ENCODE measurements at regions not wholly inside any gene's neighbourhood (a gene's known extent, or its start where the extent isn't known, plus 50 kb on each side); places are given as distances from the start of the nearest gene placed in this dataset.

DNA sequence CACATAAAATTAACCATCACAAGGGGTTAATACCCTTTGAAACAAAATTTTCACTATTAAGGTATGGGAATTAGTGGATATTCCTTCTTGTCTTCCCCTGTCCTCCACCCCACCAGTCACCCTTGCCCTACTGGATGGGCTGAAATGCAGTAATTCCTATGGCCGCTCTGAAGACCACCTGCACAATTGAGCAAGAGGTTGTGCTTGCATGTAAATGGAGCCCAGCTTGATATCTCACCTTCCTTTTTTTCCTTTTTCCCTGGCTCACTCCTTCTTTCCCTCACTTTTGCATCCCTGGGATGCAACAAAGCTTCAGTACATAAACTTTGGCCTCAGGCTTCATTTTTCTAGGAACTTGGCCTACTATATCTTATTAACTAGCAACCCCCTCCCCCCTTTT, 184.6 kb downstream of the SNX10 start (continued):
- no peak for TF ChIP-seq KLF5 (IDR thresholded peaks at IDR 0.05; ENCODE audit: partially characterized antibody)

GRCh38 chr7:26477381-26477990, 185.8 kb downstream of the SNX10 start:
- Histone ChIP-seq H2AFZ (ENCODE audit: control insufficient read depth, low read depth, low read length) (no peak overlapping the region), H3K36me3 (ENCODE audit: control insufficient read depth in 2 of 2, insufficient read depth in 2 of 2, low read length in 1 of 2) (no peaks in the 10 kb centered on the region), H3K4me2 (ENCODE audit: control insufficient read depth, insufficient read depth) (no peak overlapping the region), H3K4me1 (ENCODE audit: control insufficient read depth, insufficient read depth, low read length) (no peaks in the 10 kb centered on the region), H3K27ac (ENCODE audit: control insufficient read depth, insufficient read depth) (no peak overlapping the region), H3K4me3 (no peak overlapping the region), H3K79me2 (ENCODE audit: control insufficient read depth, insufficient read depth, low read length) (no peaks in the 10 kb centered on the region), H3K9me3 (replicated peaks; ENCODE audit: control insufficient read depth, insufficient read depth, low read length) (no peaks in the 10 kb centered on the region), H3K9ac (ENCODE audit: control insufficient read depth, insufficient read depth, low read length) (no peak overlapping the region), H4K20me1 (ENCODE audit: control insufficient read depth, insufficient read depth) (no peaks in the 10 kb centered on the region), H3K27me3 (replicated peaks in 1 of 2; ENCODE audit: control insufficient read depth in 2 of 2, insufficient read depth in 2 of 2, low read length in 1 of 2) (peaks cover 2 to 4% of the 10 kb centered on the region in 2 experiments; a peak in 3 of 4 replicates)
- intact Hi-C loops (cut with micrococcal nuclease; ENCODE audit: unreplicated experiment) (no loop called here), in situ Hi-C loops (cut with MboI) (no loop called here)
- WGBS (ENCODE audit: insufficient coverage, insufficient replicate concordance, low lambda C conversion rate, missing lambda C conversion rate), result 35% methylated on average over 4 of the region's 4 CpGs
- FAIRE-seq (no peak), DNase-seq (ENCODE audit: low read depth, low spot score) (no peak), ATAC-seq (no peak)
- SMC1A ChIA-PET (ENCODE audit: uncharacterized antibody, unreplicated experiment), result interaction anchor here (1.5 kb wide), 1 partner anchor 113 kb away, joined by 3 read pairs; no protein-coding TSS in a partner anchor
- CTCF ChIA-PET, result no interaction called here
- POLR2A ChIA-PET, result no interaction called here
- RAD21 ChIA-PET (ENCODE audit: unreplicated experiment), result no interaction called here
- BruUV-seq (replicated peaks), result no TSS peak
- no peak for TF ChIP-seq ZNF274 (IDR thresholded peaks at IDR 0.05; ENCODE audit: insufficient read depth, insufficient read length)
- no peak for TF ChIP-seq KAT2A (conservative IDR thresholded peaks at IDR 0.05; ENCODE audit: control insufficient read depth, low read depth, low read length)
- no peak for TF ChIP-seq RELA (IDR thresholded peaks at IDR 0.05; ENCODE audit: borderline replicate concordance, partially characterized antibody)
- TF ChIP-seq CHD2 (IDR thresholded peaks at IDR 0.05; ENCODE audit: borderline replicate concordance, low read depth, low read length), result no peak
- no peak for TF ChIP-seq RUNX3 (IDR thresholded peaks at IDR 0.05; ENCODE audit: low read length)
- no peak for TF ChIP-seq CEBPB (IDR thresholded peaks at IDR 0.05; ENCODE audit: borderline replicate concordance in 1 of 2, low read depth in 2 of 2, low read length in 2 of 2)
- TF ChIP-seq, protein P1, sequence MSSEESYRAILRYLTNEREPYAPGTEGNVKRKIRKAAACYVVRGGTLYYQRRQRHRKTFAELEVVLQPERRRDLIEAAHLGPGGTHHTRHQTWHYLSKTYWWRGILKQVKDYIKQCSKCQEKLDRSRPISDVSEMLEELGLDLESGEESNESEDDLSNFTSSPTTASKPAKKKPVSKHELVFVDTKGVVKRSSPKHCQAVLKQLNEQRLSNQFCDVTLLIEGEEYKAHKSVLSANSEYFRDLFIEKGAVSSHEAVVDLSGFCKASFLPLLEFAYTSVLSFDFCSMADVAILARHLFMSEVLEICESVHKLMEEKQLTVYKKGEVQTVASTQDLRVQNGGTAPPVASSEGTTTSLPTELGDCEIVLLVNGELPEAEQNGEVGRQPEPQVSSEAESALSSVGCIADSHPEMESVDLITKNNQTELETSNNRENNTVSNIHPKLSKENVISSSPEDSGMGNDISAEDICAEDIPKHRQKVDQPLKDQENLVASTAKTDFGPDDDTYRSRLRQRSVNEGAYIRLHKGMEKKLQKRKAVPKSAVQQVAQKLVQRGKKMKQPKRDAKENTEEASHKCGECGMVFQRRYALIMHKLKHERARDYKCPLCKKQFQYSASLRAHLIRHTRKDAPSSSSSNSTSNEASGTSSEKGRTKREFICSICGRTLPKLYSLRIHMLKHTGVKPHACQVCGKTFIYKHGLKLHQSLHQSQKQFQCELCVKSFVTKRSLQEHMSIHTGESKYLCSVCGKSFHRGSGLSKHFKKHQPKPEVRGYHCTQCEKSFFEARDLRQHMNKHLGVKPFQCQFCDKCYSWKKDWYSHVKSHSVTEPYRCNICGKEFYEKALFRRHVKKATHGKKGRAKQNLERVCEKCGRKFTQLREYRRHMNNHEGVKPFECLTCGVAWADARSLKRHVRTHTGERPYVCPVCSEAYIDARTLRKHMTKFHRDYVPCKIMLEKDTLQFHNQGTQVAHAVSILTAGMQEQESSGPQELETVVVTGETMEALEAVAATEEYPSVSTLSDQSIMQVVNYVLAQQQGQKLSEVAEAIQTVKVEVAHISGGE (CRISPR knock-in tag; IDR thresholded peaks at IDR 0.05), result no peak
- no peak for TF ChIP-seq POLR2AphosphoS2 (IDR thresholded peaks at IDR 0.05; ENCODE audit: low read depth, low read length)
- no peak for TF ChIP-seq ATF2 (IDR thresholded peaks at IDR 0.05; ENCODE audit: low read length)
- TF ChIP-seq MTA3 (IDR thresholded peaks at IDR 0.05; ENCODE audit: borderline replicate concordance, low read length), result no peak
- no peak for TF ChIP-seq SMAD5 (IDR thresholded peaks at IDR 0.05; ENCODE audit: low read depth)
- TF ChIP-seq HDAC6 (IDR thresholded peaks at IDR 0.05; ENCODE audit: unreplicated experiment), result no peak
- TF ChIP-seq, protein P2, sequence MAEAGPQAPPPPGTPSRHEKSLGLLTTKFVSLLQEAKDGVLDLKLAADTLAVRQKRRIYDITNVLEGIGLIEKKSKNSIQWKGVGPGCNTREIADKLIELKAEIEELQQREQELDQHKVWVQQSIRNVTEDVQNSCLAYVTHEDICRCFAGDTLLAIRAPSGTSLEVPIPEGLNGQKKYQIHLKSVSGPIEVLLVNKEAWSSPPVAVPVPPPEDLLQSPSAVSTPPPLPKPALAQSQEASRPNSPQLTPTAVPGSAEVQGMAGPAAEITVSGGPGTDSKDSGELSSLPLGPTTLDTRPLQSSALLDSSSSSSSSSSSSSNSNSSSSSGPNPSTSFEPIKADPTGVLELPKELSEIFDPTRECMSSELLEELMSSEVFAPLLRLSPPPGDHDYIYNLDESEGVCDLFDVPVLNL (IDR thresholded peaks at IDR 0.05; ENCODE audit: low read depth, low read length), result no peak
- TF ChIP-seq NRF1 (conservative IDR thresholded peaks at IDR 0.05; ENCODE audit: low read depth, low read length), result no peak
- no peak for TF ChIP-seq FOXK2 (IDR thresholded peaks at IDR 0.05)

All from GM12878 (cell line).